ENCODE measurements at regions not wholly inside any gene's neighbourhood (a gene's known extent, or its start where the extent isn't known, plus 50 kb on each side); places are given as distances from the start of the nearest gene placed in this dataset.

DNA sequence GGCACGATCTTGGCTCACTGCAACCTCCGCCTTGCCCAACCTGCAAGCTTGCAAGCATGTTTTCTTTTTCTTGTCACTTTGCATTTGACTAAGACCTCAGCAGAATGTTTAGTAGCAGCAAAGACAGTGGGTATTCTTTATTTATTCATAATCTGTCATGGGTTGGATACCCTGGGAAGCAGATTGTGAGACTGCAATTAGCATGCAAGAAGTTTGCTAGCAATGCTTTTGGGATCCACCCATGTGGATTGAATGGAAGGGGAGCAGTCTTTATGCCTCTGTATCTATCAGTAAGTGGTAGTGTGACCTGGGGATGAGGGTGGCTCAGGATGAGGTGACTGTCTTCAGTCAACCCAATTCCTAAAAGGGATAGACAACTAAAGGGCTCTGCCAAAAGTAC is 166.7 kb downstream of the RAP2B start:
- in situ Hi-C loops (cut with HindIII; ENCODE audit: low sequenced_read_pairs), result no loop called here

DNA sequence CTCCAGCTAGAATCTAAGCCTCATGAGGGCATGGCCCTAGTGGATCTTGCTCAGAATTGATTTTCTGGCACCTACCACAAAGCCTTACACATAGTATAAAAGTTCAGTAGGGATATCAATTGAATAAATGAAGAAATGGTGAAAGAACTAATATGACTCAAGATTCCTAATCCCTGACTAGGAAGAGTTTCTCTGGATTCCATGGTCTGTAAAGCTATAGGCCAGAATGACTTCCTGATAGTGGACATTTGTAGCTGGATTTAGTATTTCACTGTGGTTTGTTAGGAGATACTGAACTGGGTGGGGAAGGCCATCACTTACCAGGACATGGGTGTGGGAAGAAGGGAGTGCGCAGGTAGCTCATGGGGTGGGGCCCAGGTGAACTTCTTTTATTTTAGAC is 168.9 kb downstream of the RAP2B start:
- TF ChIP-seq, protein P1, sequence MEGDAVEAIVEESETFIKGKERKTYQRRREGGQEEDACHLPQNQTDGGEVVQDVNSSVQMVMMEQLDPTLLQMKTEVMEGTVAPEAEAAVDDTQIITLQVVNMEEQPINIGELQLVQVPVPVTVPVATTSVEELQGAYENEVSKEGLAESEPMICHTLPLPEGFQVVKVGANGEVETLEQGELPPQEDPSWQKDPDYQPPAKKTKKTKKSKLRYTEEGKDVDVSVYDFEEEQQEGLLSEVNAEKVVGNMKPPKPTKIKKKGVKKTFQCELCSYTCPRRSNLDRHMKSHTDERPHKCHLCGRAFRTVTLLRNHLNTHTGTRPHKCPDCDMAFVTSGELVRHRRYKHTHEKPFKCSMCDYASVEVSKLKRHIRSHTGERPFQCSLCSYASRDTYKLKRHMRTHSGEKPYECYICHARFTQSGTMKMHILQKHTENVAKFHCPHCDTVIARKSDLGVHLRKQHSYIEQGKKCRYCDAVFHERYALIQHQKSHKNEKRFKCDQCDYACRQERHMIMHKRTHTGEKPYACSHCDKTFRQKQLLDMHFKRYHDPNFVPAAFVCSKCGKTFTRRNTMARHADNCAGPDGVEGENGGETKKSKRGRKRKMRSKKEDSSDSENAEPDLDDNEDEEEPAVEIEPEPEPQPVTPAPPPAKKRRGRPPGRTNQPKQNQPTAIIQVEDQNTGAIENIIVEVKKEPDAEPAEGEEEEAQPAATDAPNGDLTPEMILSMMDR (IDR thresholded peaks at IDR 0.05; ENCODE audit: low read depth, low read length, missing control alignments), result no peak
- DNase-seq (ENCODE audit: low read depth), result no peak
- in situ Hi-C loops (cut with HindIII; ENCODE audit: low sequenced_read_pairs), result no loop called here
- H3K4me3 ChIP-seq (ENCODE audit: low read depth, low read length), result no peak overlapping the region

More for the DNA sequence above, 166.7 kb downstream of the RAP2B start:
- DNase-seq (ENCODE audit: low read depth), result no peak
- TF ChIP-seq, protein P1 (IDR thresholded peaks at IDR 0.05; ENCODE audit: low read depth, low read length, missing control alignments), result no peak
- no peak overlapping the region for H3K4me3 ChIP-seq (ENCODE audit: low read depth, low read length)

DNA sequence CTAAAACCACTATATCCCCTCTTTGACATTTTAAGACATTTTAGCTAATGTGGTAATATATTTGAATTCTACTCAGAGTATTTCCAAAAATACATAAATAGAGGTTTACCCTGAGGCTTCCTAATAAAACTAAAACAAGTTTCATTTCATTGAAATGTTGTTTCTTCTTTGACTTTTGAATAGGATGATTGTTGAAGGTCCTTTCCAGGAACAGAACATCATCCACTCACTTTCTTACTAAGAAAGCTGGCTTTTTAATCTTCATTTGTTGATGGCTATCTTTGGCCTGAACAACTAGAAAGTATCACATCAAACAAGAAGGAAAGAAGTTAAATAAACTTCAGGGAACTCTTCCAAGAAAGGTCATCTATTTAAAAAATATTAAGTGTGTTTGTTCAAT is 169.7 kb downstream of the RAP2B start:
- DNase-seq (ENCODE audit: low read depth), result no peak
- TF ChIP-seq, protein P1 (IDR thresholded peaks at IDR 0.05; ENCODE audit: low read depth, low read length, missing control alignments), result no peak
- in situ Hi-C loops (cut with HindIII; ENCODE audit: low sequenced_read_pairs), result no loop called here
- no peak overlapping the region for H3K4me3 ChIP-seq (ENCODE audit: low read depth, low read length)

DNA sequence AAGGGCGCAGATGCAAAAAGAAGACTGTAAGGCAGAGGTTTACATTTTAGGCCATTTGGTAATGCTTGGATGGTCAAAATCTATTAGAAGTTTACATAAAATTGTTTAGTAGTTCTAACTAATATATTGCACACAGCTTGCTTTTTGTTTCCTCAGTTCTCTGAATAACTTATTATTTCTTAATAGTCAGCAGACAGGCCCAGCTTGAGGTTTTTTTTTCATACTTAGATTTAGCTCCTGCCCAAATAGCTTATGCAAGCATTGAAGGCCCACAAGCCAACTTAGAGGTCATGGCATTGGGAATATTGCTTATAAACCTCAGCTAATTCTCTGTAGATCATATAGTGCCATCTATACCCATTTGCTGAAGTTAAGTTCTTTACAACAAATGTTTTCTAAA is 172.5 kb downstream of the RAP2B start:
- no peak overlapping the region for H3K4me3 ChIP-seq (ENCODE audit: low read depth, low read length)
- TF ChIP-seq, protein P1 (IDR thresholded peaks at IDR 0.05; ENCODE audit: low read depth, low read length, missing control alignments), result no peak
- no peak for DNase-seq (ENCODE audit: low read depth)
- in situ Hi-C loops (cut with HindIII; ENCODE audit: low sequenced_read_pairs), result no loop called here

DNA sequence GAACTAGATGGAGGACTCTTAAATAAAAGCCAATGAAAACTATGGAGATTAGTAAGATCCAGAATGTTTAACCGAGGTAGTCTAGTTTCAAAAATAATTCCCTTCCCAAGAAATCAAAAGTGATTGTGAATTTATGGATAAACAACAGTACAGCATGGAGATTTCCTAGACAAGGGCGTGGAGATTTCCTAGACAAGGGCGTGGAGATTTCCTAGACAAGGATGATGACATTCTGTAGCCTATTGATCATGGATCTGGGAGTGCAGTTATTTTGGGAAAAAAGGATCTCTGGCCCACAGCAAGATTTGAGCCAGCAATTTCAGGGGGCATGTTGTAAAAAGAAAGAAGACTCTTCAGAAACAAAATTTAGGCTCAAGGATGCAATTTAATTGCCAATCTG is 175.3 kb downstream of the RAP2B start:
- in situ Hi-C loops (cut with HindIII; ENCODE audit: low sequenced_read_pairs), result no loop called here
- no peak overlapping the region for H3K4me3 ChIP-seq (ENCODE audit: low read depth, low read length)
- TF ChIP-seq, protein P1 (IDR thresholded peaks at IDR 0.05; ENCODE audit: low read depth, low read length, missing control alignments), result no peak
- DNase-seq (ENCODE audit: low read depth), result no peak

DNA sequence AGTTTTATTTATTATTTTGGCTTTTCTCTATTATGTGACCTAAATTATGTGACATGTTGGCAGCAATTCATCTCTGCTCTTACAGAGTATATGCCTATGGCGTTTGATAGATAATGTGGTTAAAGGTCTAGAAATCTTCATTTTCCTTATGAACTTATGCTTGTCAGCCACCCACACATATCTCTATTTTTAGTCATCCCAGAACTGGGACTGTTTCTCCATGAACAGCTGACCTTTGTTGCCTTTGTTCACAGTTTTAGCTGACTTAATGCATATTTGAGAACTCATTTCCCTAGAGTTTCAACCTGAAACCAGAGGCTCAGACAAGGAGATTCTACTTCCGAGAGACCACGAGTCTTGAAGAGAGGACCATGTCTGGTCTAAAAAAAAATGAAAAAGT is 176.5 kb downstream of the RAP2B start:
- no peak overlapping the region for H3K4me3 ChIP-seq (ENCODE audit: low read depth, low read length)
- in situ Hi-C loops (cut with HindIII; ENCODE audit: low sequenced_read_pairs), result no loop called here
- TF ChIP-seq, protein P1 (IDR thresholded peaks at IDR 0.05; ENCODE audit: low read depth, low read length, missing control alignments), result no peak
- DNase-seq (ENCODE audit: low read depth), result peak; percentile 45

DNA sequence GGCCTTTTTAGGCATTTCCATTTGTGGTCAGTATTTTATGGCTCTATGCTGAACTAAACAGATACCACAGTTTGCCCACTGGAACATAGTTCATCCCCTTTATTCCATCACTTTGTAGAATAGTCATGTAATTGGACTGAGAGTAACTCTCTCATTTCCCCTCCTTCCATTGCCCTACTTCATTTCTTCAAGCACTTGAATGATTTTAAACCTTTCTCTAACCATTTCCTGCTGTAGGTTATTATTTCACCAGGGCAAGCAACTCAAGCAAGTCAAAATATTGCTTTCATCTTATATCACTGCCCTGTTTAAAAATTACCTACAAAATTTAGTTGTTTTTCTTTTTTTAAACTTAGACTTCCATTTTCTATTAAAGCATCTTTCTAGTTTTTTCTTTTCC is 177.0 kb downstream of the RAP2B start:
- DNase-seq (ENCODE audit: low read depth), result no peak
- in situ Hi-C loops (cut with HindIII; ENCODE audit: low sequenced_read_pairs), result no loop called here
- TF ChIP-seq, protein P1 (IDR thresholded peaks at IDR 0.05; ENCODE audit: low read depth, low read length, missing control alignments), result no peak
- H3K4me3 ChIP-seq (ENCODE audit: low read depth, low read length), result no peak overlapping the region

All from astrocyte of the cerebellum (primary cell).